GM12892 (cell line): ENCODE measurements at regions not wholly inside any gene's neighbourhood (a gene's known extent, or its start where the extent isn't known, plus 50 kb on each side); places are given as distances from the start of the nearest gene placed in this dataset.

Source experiments
- POLR2A ChIP-seq: IDR thresholded peaks from 2 replicates; pipeline ENCODE4 v1.6.1; 2011; ENCODE audit warnings: low read depth, low read length, control low read depth
- POLR2AphosphoS5 ChIP-seq: IDR thresholded peaks from 2 replicates; pipeline ENCODE4 v1.6.1; 2011; ENCODE audit warnings: low read depth, low read length, control low read depth
- TAF1 ChIP-seq: IDR thresholded peaks from 2 replicates; pipeline ENCODE4 v1.6.1; 2011; ENCODE audit warnings: low read depth, mild to moderate bottlenecking, control low read depth, low read length, borderline replicate concordance

DNA sequence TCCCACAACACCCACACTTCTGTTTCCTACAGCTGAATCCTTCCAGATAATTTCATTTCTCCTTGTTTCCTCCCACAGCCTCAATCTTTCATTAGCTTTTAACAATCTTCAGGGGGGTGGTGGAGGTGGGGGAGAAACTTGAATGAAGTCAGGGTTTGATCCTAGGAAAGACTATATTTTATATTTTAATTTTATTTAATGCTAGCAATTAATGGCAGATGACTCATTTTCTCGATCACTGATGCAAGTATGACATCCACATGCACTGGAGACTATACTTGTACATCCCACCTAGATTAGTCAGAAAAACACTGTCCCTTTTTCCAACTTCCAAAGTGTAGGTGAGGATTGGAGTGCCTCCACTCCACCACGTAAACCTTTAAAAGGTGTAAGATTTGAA, 1181.3 kb upstream of the AUTS2 start:
- TF ChIP-seq TAF1: no peak
- no peak for TF ChIP-seq POLR2A
- TF ChIP-seq POLR2AphosphoS5: no peak
